KOPT-K1 (cell line): ENCODE measurements at regions not wholly inside any gene's neighbourhood (a gene's known extent, or its start where the extent isn't known, plus 50 kb on each side); places are given as distances from the start of the nearest gene placed in this dataset.
"Not testable (repeated sequence)": the region's sequence is repeated elsewhere in the genome, so short reads cannot be mapped to it uniquely, and the experiment has no call there.

Source experiments
- H3K27ac ChIP-seq: fragments of 200-600 bp; sonication (generic); 2 replicates; pipeline ENCODE4 v1.5.1; 2016; ENCODE audit warnings: antibody characterized with exemption, mild to moderate bottlenecking, low read depth, low read length; ENCODE audit not compliant: poor library complexity, severe bottlenecking
- H3K36me3 ChIP-seq: fragments of 200-600 bp; sonication (generic); 2 replicates; pipeline ENCODE4 v1.5.1; 2017; ENCODE audit warnings: antibody characterized with exemption, mild to moderate bottlenecking, low read length, moderate library complexity; ENCODE audit not compliant: insufficient read depth
- H3K9me3 ChIP-seq: fragments of 200-600 bp; sonication (generic); 2 replicates; pipeline ENCODE4 v1.5.1; 2017; ENCODE audit warnings: antibody characterized with exemption, low read length, mild to moderate bottlenecking; ENCODE audit not compliant: insufficient read depth, poor library complexity, severe bottlenecking

DNA sequence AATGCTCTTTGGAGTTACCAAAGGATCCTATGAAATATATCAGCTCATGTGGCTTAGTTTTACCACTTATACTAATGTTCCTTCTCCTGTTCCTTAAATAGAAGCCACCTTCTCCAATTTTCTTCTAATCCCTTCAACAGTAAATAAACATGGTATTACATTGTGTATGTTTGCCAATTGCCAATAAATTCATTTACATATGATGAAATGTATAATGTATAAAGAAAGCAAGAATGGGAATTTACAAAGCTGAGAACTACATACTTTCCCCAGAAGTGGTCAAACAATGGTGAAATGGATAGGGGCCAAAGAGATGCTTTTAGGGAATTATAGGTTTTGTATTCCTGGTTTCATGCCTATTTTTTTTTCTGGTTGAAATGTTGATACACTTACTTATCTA, 894.2 kb upstream of the CRIM1 start:
- no peaks in the 10 kb centered on the region for H3K9me3 ChIP-seq
- no peaks in the 10 kb centered on the region for H3K36me3 ChIP-seq
- no peak overlapping the region for H3K27ac ChIP-seq

DNA sequence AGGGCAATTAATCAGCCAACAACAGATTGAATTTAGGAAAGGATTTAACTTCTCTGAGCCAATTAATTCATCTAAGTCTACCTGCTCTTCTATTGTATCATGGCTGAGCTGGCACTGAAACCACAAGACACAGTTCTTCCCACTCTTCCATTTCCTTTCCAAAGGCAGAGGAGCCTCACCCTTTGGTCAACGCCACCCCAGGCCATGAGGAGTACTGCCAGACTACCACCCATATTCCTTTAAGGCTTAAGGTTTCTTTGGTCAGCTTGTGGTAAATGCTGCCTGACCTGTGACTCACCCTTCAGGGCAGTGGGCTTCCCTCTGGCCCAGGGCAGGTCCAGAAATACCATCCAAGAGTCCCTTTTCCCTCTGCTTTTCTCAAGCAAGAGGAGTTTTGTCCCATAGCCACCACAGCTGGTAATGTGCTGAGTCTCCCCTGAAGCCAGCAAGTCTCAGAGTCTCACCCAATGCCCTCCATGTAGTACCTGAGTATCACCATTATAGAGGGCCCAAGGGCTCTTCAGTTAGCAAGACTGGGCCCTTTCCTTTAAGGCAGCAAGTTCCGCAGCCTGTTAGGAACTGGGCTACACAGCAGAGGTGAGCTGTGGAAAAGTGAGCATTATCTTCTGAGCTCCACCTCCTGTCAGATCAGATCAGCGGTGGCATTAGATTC, 900.5 kb upstream of the CRIM1 start:
- Histone ChIP-seq H3K36me3 (no peaks in the 10 kb centered on the region), H3K27ac (no peak overlapping the region), H3K9me3 (no peaks in the 10 kb centered on the region)

DNA sequence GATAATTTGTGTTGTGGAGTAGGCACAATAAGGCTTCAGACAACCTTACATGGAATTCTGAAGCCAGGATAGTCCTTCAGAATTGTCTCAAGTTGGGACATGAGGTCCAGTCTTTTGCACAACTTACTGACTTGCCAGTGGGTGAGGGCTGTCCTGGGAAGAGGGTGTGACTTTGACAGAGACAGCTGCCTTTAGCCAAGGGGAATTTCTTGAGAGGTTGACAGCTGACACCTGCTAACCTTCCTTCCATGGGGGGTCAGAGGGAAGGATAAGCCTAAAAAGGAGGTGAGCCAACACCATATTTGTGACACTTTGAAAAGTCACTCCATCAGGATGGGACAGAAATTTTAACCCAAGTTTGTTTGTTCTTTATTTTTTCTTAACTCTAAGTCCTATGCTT, 907.8 kb upstream of the CRIM1 start:
- H3K27ac ChIP-seq, result no peak overlapping the region
- no peaks in the 10 kb centered on the region for H3K36me3 ChIP-seq
- no peaks in the 10 kb centered on the region for H3K9me3 ChIP-seq

DNA sequence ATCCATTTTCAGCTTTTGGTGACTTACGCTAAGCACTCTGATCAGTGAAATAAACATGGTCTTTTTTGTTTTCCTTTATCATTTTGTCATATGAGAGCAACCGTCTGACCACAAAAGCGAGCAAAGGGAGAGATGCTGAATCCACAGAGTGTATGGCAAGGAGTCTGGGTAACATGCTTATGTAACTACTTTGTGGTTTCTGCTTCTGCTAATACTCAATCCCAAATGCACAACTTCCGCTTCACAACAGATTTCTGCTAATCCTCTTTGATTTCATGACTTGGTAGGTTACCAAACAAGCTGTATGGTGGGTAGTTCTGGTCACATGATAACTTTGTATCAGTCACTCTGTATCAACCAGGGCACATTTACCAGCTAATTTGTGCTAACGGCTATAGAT, 908.4 kb upstream of the CRIM1 start:
- Histone ChIP-seq H3K9me3 (no peaks in the 10 kb centered on the region), H3K36me3 (no peaks in the 10 kb centered on the region), H3K27ac (no peak overlapping the region)

DNA sequence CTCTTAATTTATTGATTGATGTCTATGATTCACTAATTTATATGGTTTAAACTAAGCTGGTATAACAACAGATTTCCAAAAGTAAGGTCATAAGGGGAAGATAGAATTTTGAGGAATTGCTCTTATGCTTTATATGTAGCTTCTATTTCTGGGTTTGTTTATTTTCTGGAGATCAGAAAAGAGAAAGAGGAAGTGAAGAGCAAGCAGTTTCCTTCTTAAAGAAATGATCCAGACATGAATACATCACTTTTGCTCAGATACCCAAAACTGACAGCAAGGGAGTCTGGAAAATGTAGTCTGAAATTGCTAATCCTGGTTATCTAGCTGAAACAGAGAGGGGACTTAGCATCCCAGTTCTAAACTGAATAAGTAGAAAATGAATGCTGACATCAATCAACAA, 912.5 kb upstream of the CRIM1 start:
- Histone ChIP-seq H3K36me3 (no peaks in the 10 kb centered on the region), H3K27ac (no peak overlapping the region), H3K9me3 (no peaks in the 10 kb centered on the region)

DNA sequence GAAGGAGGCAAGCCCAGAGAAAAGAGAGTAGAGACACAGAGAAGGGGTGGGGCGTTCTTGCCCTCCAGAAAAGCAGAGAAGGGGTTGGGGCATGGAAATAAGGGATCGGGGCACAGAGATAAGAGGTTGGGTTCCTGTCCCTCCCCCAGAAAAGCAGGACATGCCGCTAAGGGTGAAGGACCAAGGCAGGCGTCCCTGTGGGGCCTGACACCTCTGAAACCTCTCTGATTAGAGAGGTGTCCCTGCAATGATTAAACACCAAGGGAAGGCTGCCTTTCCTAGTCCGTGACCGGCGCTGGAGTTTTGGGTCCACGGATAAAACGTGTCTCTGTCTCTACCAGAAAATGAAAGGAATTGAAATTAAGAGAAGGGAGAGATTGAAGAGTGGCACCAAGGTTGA, 914.0 kb upstream of the CRIM1 start:
- not testable (repeated sequence) for H3K36me3 ChIP-seq, H3K27ac ChIP-seq, H3K9me3 ChIP-seq

DNA sequence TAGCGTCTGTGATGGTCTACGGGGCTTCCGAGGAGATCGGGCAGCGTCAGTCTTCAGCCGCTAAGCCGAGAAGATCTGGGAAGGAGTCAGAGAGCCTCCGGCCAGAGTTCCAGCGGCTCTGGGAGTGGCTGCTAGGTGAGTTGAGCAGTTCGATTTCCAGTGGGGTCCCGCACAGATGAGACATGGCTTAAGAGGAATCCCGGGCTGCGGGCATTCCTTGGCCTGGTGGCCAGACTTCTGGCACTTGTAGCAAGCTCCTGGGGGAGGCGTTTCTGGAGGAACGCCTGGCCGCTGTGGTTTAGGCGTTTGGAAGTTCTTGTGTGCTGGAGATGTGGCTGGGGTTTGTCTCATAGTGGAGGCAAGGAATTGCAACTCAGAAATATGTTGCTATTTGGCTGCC, 915.3 kb upstream of the CRIM1 start:
- H3K27ac ChIP-seq, H3K36me3 ChIP-seq, H3K9me3 ChIP-seq: not testable (repeated sequence)

DNA sequence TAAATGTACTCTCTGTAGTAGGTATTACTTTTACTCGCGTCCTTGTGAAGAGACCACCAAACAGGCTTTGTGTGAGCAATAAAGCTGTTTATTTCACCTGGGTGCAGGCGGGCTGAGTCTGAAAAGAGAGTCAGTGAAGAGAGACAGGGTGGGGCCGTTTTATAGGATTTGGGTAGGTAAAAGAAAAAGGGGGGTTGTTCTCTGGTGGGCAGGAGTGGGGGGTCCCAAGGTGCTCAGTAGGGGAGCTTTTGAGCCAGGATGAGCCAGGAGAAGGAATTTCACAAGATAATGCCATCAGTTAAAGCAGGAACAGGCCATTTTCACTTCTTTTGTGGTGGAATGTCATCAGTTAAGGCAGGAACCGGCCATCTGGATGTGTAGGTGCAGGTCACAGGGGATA, 918.7 kb upstream of the CRIM1 start:
- H3K27ac ChIP-seq, H3K9me3 ChIP-seq, H3K36me3 ChIP-seq: not testable (repeated sequence)

DNA sequence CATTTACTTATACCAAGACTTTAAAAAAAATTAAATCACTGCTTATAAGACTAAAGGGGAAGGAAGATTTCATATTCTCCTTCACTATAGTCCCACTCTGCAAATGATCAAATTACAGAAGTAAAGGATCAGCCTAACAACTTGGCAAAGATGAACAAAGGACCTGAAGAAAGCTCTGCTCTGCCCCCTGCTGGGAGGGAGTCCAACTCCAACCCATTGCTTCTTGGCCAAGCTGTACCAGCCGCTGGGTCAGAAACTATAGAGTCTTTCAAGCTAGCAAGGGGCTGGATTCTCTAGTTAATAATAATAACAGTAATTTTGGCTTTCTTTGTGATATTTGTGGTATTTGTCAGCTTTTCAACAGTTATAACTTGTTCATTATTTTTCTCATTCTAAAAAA, 927.0 kb upstream of the CRIM1 start:
- Histone ChIP-seq H3K9me3 (no peaks in the 10 kb centered on the region), H3K27ac (no peak overlapping the region)

DNA sequence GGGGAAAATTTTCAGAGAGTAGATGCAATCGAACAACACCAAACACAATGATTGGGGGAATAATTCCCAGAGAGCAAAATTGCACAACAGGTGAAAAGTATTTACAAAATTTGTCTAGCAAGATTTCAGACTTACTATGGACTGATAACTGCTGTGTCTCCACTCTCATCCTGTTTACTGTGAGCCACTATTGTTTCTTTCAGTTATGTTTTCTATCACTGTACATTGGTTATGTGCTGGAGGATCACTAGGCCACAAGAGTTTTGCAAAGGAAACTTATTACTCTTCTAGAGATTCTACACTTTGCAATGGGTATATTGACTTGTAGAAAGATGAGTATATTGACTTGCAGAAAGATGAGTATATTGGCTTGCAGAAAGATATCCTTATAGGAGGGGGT, 934.1 kb upstream of the CRIM1 start:
- Histone ChIP-seq H3K9me3 (no peaks in the 10 kb centered on the region), H3K36me3 (no peaks in the 10 kb centered on the region), H3K27ac (no peak overlapping the region)

More for the DNA sequence above, 927.0 kb upstream of the CRIM1 start:
- no peaks in the 10 kb centered on the region for H3K36me3 ChIP-seq

DNA sequence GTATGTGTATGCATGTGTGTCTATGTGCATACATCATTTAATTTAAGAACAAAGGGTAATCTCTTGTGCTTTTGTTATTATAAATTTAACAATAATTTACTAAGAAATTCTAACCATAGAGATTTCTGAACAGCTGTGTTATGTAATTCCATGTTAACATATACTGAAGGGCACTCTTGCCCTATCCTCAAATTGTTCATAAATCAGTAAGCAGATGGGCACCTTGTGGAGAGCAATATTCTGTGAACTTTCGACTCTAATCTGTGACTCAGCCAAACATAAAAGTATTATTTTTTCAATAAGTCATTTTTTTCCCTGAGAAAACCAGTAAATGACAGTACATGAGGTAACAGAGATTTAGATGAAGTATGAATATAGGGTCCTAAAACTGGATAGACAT, 938.3 kb upstream of the CRIM1 start:
- Histone ChIP-seq H3K36me3 (no peaks in the 10 kb centered on the region), H3K9me3 (no peaks in the 10 kb centered on the region), H3K27ac (no peak overlapping the region)

DNA sequence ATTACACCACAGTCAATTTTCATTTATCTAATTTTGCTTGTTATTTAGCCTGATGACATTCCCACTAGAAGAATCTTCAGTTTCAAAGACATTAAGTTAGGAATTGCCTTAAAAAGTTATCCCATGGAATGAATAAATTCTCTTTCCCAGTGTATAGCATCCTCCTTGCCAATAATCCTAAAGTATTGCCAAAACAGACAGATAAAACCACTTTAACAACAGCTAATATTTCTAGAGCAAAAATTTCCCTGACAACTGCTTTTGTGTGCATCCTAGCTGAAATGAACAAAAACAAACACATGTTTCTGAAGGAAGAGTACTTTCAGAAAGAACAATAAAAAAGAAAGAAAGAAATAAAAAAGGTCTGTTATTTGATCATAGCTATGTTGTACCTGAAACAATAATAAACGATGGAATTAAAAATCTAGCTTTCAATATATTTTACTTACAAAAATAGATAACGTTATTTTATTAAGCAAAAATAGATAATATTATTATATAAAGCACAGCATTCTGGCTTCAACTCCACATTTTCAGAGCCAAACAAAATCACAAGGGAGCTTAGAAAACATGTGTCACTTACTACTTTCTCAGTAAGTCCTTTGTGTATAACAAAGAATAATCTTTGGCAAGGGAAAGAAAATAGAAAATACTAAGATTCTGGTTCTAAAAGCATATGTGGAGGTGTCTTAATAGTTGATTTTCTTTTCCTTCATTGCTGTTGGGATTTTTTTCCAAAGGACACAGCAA, 939.0 kb upstream of the CRIM1 start:
- Histone ChIP-seq H3K27ac (no peak overlapping the region), H3K9me3 (no peaks in the 10 kb centered on the region), H3K36me3 (no peaks in the 10 kb centered on the region)

DNA sequence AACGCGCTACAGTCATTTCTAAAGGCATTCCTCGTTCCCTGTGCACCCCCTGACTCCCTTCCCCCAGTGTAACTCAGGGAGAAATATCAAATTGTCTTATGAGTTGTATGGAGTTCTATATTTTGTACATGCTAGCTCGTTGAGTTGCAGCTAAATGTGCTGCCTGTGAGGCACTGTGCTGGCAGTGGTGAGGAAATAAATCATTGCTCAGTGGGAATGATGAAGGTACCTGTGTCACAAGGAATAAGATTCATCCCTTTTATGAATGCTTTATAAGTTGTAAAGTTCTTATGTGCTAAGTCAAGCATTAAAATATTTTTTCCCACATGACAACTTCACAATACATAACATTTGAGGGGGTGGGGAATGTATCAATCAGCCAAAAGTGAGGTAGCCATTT, 939.6 kb upstream of the CRIM1 start:
- H3K36me3 ChIP-seq, result no peaks in the 10 kb centered on the region
- H3K27ac ChIP-seq, result no peak overlapping the region
- H3K9me3 ChIP-seq, result no peaks in the 10 kb centered on the region

DNA sequence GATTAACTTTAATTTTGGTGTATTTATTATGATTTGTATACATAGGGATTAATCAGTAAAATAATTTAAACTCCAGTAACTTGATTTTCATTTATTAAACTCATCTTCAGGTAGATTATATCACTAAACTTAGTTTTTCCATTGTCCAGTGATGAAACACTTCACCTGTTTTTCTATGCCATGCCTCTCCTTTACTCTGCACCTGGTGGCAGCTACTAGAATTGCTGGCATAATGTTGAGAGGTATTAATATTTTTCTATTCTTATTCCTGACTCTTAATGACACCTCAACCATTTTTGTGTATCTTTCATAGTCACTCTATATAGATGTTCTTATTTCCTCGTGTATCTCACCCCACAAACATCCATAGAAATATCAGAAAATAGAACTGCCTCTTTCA, 940.3 kb upstream of the CRIM1 start:
- Histone ChIP-seq H3K27ac (no peak overlapping the region), H3K36me3 (no peaks in the 10 kb centered on the region), H3K9me3 (no peaks in the 10 kb centered on the region)

DNA sequence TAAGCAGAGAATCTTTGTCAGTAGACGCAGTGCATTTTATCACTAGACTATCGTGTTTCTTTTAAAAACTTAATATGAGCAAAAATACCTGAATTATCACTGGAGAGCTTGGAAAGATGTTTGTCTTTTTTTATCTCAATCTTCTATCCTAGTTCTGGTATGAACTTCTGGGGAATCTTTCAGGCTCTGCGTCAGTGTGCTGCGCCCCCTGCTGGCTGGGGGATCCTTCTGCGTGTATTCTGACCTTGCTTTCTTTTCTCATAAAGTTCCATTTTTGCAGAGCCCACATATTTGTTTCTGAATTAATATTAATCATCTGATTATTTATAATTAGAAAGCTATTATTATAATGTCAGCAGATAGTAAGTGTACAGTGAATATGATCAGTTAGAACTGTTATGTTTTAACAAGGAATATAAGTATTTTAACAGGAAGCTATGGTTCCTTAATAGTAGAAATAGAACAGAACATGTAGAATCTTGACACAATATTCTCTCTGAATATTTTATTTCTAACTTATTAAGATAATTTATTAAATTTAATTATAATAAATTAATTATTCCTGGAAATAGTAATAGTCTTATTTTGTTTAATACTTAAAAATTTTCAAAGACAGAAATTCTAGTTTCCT, 945.0 kb upstream of the CRIM1 start:
- H3K27ac ChIP-seq, result no peak overlapping the region
- no peaks in the 10 kb centered on the region for H3K9me3 ChIP-seq
- H3K36me3 ChIP-seq, result no peaks in the 10 kb centered on the region

DNA sequence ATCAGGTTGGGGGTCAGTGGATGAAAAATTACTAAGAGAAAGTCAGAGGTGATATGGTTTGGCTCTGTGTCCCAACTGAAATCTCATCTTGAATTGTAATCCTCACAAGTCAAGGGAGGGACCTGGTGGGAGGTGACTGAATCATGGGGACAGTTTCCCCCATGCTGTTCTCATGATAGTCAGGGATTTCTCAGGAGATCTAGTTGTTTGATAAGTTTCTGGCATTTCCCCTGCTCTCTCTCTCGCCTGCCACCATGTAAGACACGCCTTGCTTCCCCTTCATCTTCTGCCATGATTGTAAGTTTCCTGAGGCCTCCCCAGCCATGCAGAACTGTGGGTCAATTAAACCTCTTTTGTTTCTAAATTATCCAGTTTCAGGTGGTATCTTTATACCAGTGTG, 945.8 kb upstream of the CRIM1 start:
- Histone ChIP-seq H3K9me3 (no peaks in the 10 kb centered on the region), H3K36me3 (no peaks in the 10 kb centered on the region), H3K27ac (no peak overlapping the region)
